ENCODE measurements at regions not wholly inside any gene's neighbourhood (a gene's known extent, or its start where the extent isn't known, plus 50 kb on each side); places are given as distances from the start of the nearest gene placed in this dataset.

DNA sequence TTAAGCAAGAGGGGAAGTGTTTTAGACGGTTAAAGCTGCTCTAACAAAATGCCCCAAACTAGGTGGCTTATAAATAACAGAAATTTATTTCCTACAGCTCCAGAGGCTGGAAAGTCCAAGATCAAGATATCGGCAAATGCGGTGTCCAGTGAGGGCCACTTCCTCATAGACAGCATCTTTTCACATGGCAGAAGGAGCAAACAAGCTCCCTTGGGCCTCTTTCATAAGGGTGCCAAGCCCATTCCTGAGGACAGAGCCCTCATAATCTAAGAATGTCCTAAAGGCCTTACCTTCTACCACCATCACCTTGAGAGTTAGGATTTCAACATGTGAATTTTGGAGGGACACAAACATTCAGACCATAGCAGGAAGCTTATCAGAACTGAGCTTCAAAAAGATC lies 57.3 kb upstream of the PPP1CB start:
- Histone ChIP-seq H3K4me3 (ENCODE audit: low read depth, low read length) (no peak overlapping the region), H3K4me1 (ENCODE audit: control insufficient read depth, insufficient read depth, low read length, poor library complexity, severe bottlenecking) (no peaks in the 10 kb centered on the region), H3K27ac (ENCODE audit: insufficient read depth, low read length, poor library complexity, severe bottlenecking) (no peak overlapping the region), H3K36me3 (ENCODE audit: control insufficient read depth, insufficient read depth, low read length) (no peaks in the 10 kb centered on the region), H3K9me3 (ENCODE audit: control insufficient read depth in 2 of 2, low read length in 2 of 2) (no peaks in the 10 kb centered on the region), H3K27me3 (ENCODE audit: control insufficient read depth, insufficient read depth, low read length) (no peaks in the 10 kb centered on the region)
- Mint-ChIP-seq H3K4me3 (no peak overlapping the region), H3K36me3 (peaks cover under 1% of the 10 kb centered on the region), H3K4me1 (no peaks in the 10 kb centered on the region), H3K27me3 (peaks cover under 1% of the 10 kb centered on the region), H3K27ac (no peak overlapping the region), H3K9me3 (no peaks in the 10 kb centered on the region)
- ATAC-seq (ENCODE audit: low read depth in 2 of 2) (no peak), DNase-seq (no peak)

DNA sequence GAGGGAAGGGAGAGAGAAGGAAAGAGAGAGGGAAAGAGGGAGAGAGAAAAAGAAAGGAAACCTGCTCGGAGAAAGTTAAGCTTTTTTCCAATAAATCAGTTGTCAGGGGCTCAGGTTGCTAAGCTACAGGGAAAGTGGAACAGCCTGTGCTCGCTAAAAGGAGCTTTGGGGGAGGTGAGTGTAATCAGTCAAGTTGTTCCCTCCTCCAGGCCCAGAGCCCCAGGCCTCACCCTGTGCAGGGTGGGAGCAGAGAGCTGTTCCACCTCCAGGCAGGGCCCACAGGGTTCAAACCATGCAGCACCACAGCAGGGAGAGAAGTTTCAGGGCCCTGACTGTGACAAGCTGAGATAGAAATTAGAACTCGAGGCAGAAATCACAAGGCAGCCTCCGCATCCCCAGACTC lies 56.4 kb upstream of the PPP1CB start:
- Mint-ChIP-seq H3K9me3 (no peaks in the 10 kb centered on the region), H3K27ac (peak overlapping the region in 1 of 3 donors; percentile 49), H3K27me3 (no peaks in the 10 kb centered on the region), H3K36me3 (no peaks in the 10 kb centered on the region), H3K4me3 (no peak overlapping the region), H3K4me1 (no peaks in the 10 kb centered on the region)
- no peaks in the 10 kb centered on the region for H3K9me3 ChIP-seq (ENCODE audit: control insufficient read depth in 2 of 2, low read length in 2 of 2)
- H3K4me3 ChIP-seq (ENCODE audit: low read depth, low read length), result no peak overlapping the region
- no peaks in the 10 kb centered on the region for H3K27me3 ChIP-seq (ENCODE audit: control insufficient read depth, insufficient read depth, low read length)
- no peaks in the 10 kb centered on the region for H3K36me3 ChIP-seq (ENCODE audit: control insufficient read depth, insufficient read depth, low read length)
- no peaks in the 10 kb centered on the region for H3K4me1 ChIP-seq (ENCODE audit: control insufficient read depth, insufficient read depth, low read length, poor library complexity, severe bottlenecking)
- DNase-seq, result no peak
- H3K27ac ChIP-seq (ENCODE audit: insufficient read depth, low read length, poor library complexity, severe bottlenecking), result no peak overlapping the region
- no peak for ATAC-seq (ENCODE audit: low read depth in 2 of 2)

DNA sequence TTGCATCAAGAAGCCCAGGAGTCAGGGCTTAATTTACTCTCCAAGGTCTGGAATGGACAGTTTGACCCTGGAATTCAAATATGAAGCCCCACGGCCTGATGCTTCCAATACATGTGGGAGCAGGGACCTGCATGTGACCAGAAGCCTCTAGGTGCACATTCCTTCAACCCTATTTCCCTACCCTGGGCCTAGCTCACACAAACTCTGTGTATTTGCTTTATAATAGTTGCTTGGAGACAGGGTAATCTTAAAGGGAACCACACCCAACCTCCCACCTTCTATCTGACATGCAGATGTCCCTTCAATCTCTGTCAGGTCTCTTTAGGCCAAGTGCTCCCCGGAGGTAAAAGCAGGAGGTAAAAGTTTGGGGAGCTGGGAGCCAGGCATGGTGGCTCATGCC lies 55.4 kb upstream of the PPP1CB start:
- Mint-ChIP-seq H3K27me3 (no peaks in the 10 kb centered on the region), H3K4me1 (no peaks in the 10 kb centered on the region), H3K36me3 (no peaks in the 10 kb centered on the region), H3K4me3 (no peak overlapping the region), H3K27ac (no peak overlapping the region), H3K9me3 (no peaks in the 10 kb centered on the region)
- no peak overlapping the region for H3K4me3 ChIP-seq (ENCODE audit: low read depth, low read length)
- no peaks in the 10 kb centered on the region for H3K36me3 ChIP-seq (ENCODE audit: control insufficient read depth, insufficient read depth, low read length)
- DNase-seq, result no peak
- H3K27ac ChIP-seq (ENCODE audit: insufficient read depth, low read length, poor library complexity, severe bottlenecking), result no peak overlapping the region
- no peaks in the 10 kb centered on the region for H3K27me3 ChIP-seq (ENCODE audit: control insufficient read depth, insufficient read depth, low read length)
- no peaks in the 10 kb centered on the region for H3K4me1 ChIP-seq (ENCODE audit: control insufficient read depth, insufficient read depth, low read length, poor library complexity, severe bottlenecking)
- H3K9me3 ChIP-seq (ENCODE audit: control insufficient read depth in 2 of 2, low read length in 2 of 2), result no peaks in the 10 kb centered on the region
- no peak for ATAC-seq (ENCODE audit: low read depth in 2 of 2)

DNA sequence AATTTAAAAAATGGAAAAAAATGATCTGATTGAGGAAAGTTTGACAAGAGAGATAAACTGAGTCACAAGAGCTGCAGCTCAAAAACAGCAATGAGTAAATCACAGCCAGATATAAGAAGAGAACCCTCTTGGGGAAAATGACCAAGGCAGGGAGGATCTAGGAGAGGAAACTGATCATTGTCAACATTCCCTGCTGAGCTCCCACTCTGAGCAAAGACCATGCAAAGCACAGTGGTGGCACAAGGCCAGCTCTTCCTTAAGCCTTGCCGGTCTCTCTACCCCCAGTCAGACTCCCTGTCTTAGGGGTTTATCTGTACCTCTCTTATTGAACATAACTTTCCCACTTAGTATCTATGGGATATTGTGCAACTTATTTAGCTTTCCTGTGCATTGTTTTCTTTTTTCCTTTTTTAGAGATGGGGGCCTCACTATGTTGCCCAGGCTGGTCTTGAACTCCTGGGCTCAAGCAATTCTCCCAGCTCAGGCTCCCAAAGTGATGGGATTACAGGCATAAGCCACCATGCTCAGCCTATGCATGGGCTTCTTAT lies 54.0 kb upstream of the PPP1CB start:
- H3K9me3 Mint-ChIP-seq, result peaks cover 0 to 1% (median 0%) of the 10 kb centered on the region in 7 donors
- Histone ChIP-seq H3K4me1 (ENCODE audit: control insufficient read depth, insufficient read depth, low read length, poor library complexity, severe bottlenecking) (no peaks in the 10 kb centered on the region), H3K36me3 (ENCODE audit: control insufficient read depth, insufficient read depth, low read length) (no peaks in the 10 kb centered on the region), H3K27me3 (ENCODE audit: control insufficient read depth, insufficient read depth, low read length) (no peaks in the 10 kb centered on the region), H3K27ac (ENCODE audit: insufficient read depth, low read length, poor library complexity, severe bottlenecking) (no peak overlapping the region), H3K4me3 (ENCODE audit: low read depth, low read length) (no peak overlapping the region), H3K9me3 (ENCODE audit: control insufficient read depth in 2 of 2, low read length in 2 of 2) (no peaks in the 10 kb centered on the region)
- H3K27me3 Mint-ChIP-seq, result no peaks in the 10 kb centered on the region
- DNase-seq, result no peak
- H3K27ac Mint-ChIP-seq, result peak overlapping the region in 1 of 3 donors; percentile 18
- ATAC-seq (ENCODE audit: low read depth in 2 of 2), result no peak
- H3K36me3 Mint-ChIP-seq, result no peaks in the 10 kb centered on the region
- H3K4me1 Mint-ChIP-seq, result no peaks in the 10 kb centered on the region
- H3K4me3 Mint-ChIP-seq, result no peak overlapping the region

DNA sequence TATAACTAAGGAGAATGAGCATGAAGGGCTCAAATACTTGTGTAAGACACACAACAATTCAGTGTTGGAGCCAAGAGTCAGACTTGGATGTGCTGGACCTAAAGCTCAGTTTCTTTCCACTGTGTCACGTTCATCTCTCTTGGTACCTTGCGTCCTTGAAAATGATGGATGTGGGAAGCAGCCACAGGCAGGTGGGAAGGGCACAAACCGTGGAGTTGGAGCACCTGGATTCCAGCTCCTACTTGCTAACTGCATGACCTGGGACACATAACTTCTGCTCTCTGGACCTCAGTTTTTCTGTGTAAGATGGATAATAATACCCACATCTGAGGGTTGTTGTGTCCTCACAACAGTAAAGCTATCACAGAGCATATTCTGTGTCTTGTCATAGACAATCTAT lies 53.1 kb upstream of the PPP1CB start:
- Mint-ChIP-seq H3K27me3 (no peaks in the 10 kb centered on the region), H3K4me3 (no peak overlapping the region), H3K4me1 (no peaks in the 10 kb centered on the region), H3K27ac (no peak overlapping the region), H3K36me3 (no peaks in the 10 kb centered on the region), H3K9me3 (peaks cover 0 to 1% (median 0%) of the 10 kb centered on the region in 7 donors)
- Histone ChIP-seq H3K27me3 (ENCODE audit: control insufficient read depth, insufficient read depth, low read length) (no peaks in the 10 kb centered on the region), H3K4me1 (ENCODE audit: control insufficient read depth, insufficient read depth, low read length, poor library complexity, severe bottlenecking) (no peaks in the 10 kb centered on the region), H3K36me3 (ENCODE audit: control insufficient read depth, insufficient read depth, low read length) (no peaks in the 10 kb centered on the region), H3K27ac (ENCODE audit: insufficient read depth, low read length, poor library complexity, severe bottlenecking) (no peak overlapping the region), H3K9me3 (ENCODE audit: control insufficient read depth in 2 of 2, low read length in 2 of 2) (no peaks in the 10 kb centered on the region), H3K4me3 (ENCODE audit: low read depth, low read length) (no peak overlapping the region)
- no peak for DNase-seq
- no peak for ATAC-seq (ENCODE audit: low read depth in 2 of 2)

Measured in CD4-positive, CD25-positive, alpha-beta regulatory T cell (primary cell).